ENCODE measurements at regions not wholly inside any gene's neighbourhood (a gene's known extent, or its start where the extent isn't known, plus 50 kb on each side); places are given as distances from the start of the nearest gene placed in this dataset.

GRCh38 chr20:11700831-11701230 lies 216.9 kb upstream of the BTBD3 start:
- TF ChIP-seq CTCF (IDR thresholded peaks at IDR 0.05) (no peak), POLR2A (IDR thresholded peaks at IDR 0.05) (no peak)

Data from uterus (tissue), 2 donors.